HAP-1 (cell line): ENCODE measurements at regions not wholly inside any gene's neighbourhood (a gene's known extent, or its start where the extent isn't known, plus 50 kb on each side); places are given as distances from the start of the nearest gene placed in this dataset.
"Not testable (repeated sequence)": the region's sequence is repeated elsewhere in the genome, so short reads cannot be mapped to it uniquely, and the experiment has no call there.

Experiments used
- DNase-seq, 2 experiments: peaks; one replicate each; pipeline ENCODE4 v3.0.0-alpha.2; 2016 to 2020; ENCODE audit warnings: low spot score in 2 of 2
- H3K27me3 ChIP-seq: fragments of 250-450 bp; sonication (Bioruptor Pico); 2 replicates; pipeline ENCODE4 v1.5.1; 2020; ENCODE audit warnings: low read depth, mild to moderate bottlenecking, moderate library complexity
- H3K36me3 ChIP-seq: fragments of 250-450 bp; sonication (Bioruptor Pico); replicated peaks from 2 replicates; pipeline ENCODE4 v1.5.1; 2020; ENCODE audit warnings: mild to moderate bottlenecking
- H3K4me1 ChIP-seq: fragments of 250-450 bp; sonication (Bioruptor Pico); 2 replicates; pipeline ENCODE4 v1.5.1; 2020; ENCODE audit warnings: mild to moderate bottlenecking
- H3K4me3 ChIP-seq: fragments of 250-450 bp; sonication (Bioruptor Pico); 2 replicates; pipeline ENCODE4 v1.5.1; 2020; ENCODE audit warnings: mild to moderate bottlenecking, moderate library complexity
- H3K9me3 ChIP-seq: fragments of 250-450 bp; sonication (Bioruptor Pico); 2 replicates; pipeline ENCODE4 v1.5.1; 2020; ENCODE audit warnings: mild to moderate bottlenecking, moderate library complexity
- in situ Hi-C: fragments of 300-500 bp; cut with MboI; formaldehyde crosslinking; loops from 3 replicates; pipeline ENCODE4 v1.14.3; 2020; ENCODE audit warnings: low sequenced_read_pairs, inconsistent platforms, mixed read lengths

- Histone ChIP-seq H3K27me3 (no peaks in the 10 kb centered on the region), H3K9me3 (no peaks in the 10 kb centered on the region), H3K36me3 (no peaks in the 10 kb centered on the region), H3K4me3 (no peak overlapping the region), H3K4me1 (no peaks in the 10 kb centered on the region)
- in situ Hi-C loops: no loop called here
- DNase-seq: no peak
These were observed 565.0 kb downstream of the XPNPEP1 start for GRCh38 chr10:109358325-109358724.

- Histone ChIP-seq H3K27me3 (no peaks in the 10 kb centered on the region), H3K4me3 (no peak overlapping the region), H3K9me3 (no peaks in the 10 kb centered on the region), H3K4me1 (no peaks in the 10 kb centered on the region), H3K36me3 (no peaks in the 10 kb centered on the region)
- in situ Hi-C loops: no loop called here
- DNase-seq: no peak
These were observed 575.0 kb downstream of the XPNPEP1 start for GRCh38 chr10:109348324-109348723.

GRCh38 chr10:109343293-109343692 lies 580.0 kb downstream of the XPNPEP1 start:
- in situ Hi-C loops: no loop called here
- no peak for DNase-seq

GRCh38 chr10:109341986-109342385 lies 581.3 kb downstream of the XPNPEP1 start:
- Histone ChIP-seq H3K4me1 (no peaks in the 10 kb centered on the region), H3K4me3 (no peak overlapping the region), H3K9me3 (no peaks in the 10 kb centered on the region), H3K36me3 (no peaks in the 10 kb centered on the region), H3K27me3 (no peaks in the 10 kb centered on the region)
- in situ Hi-C loops: no loop called here
- no peak for DNase-seq

More at GRCh38 chr10:109343293-109343692, 580.0 kb downstream of the XPNPEP1 start:
- no peak overlapping the region for H3K4me3 ChIP-seq
- no peaks in the 10 kb centered on the region for H3K9me3 ChIP-seq
- no peaks in the 10 kb centered on the region for H3K36me3 ChIP-seq
- no peaks in the 10 kb centered on the region for H3K4me1 ChIP-seq
- no peaks in the 10 kb centered on the region for H3K27me3 ChIP-seq

GRCh38 chr10:109328001-109328400 lies 595.3 kb downstream of the XPNPEP1 start:
- no peaks in the 10 kb centered on the region for H3K9me3 ChIP-seq
- no peak overlapping the region for H3K4me3 ChIP-seq
- no peaks in the 10 kb centered on the region for H3K36me3 ChIP-seq
- no peaks in the 10 kb centered on the region for H3K27me3 ChIP-seq
- H3K4me1 ChIP-seq: no peaks in the 10 kb centered on the region
- no peak for DNase-seq
- in situ Hi-C loops: no loop called here

GRCh38 chr10:109327266-109327665 lies 596.0 kb downstream of the XPNPEP1 start:
- no peaks in the 10 kb centered on the region for H3K27me3 ChIP-seq
- H3K36me3 ChIP-seq: no peaks in the 10 kb centered on the region
- H3K9me3 ChIP-seq: no peaks in the 10 kb centered on the region
- DNase-seq: no peak
- no peaks in the 10 kb centered on the region for H3K4me1 ChIP-seq
- no peak overlapping the region for H3K4me3 ChIP-seq
- in situ Hi-C loops: no loop called here

GRCh38 chr10:109324721-109325120 lies 598.6 kb downstream of the XPNPEP1 start:
- no peak for DNase-seq
- in situ Hi-C loops: no loop called here
- no peak overlapping the region for H3K4me3 ChIP-seq
- no peaks in the 10 kb centered on the region for H3K27me3 ChIP-seq
- no peaks in the 10 kb centered on the region for H3K4me1 ChIP-seq
- H3K9me3 ChIP-seq: no peaks in the 10 kb centered on the region
- no peaks in the 10 kb centered on the region for H3K36me3 ChIP-seq

GRCh38 chr10:109317746-109318366 lies 605.5 kb downstream of the XPNPEP1 start:
- Histone ChIP-seq H3K36me3 (no peaks in the 10 kb centered on the region), H3K4me3 (no peak overlapping the region), H3K4me1 (no peaks in the 10 kb centered on the region), H3K9me3 (no peaks in the 10 kb centered on the region), H3K27me3 (no peaks in the 10 kb centered on the region)
- no peak for DNase-seq
- in situ Hi-C loops: no loop called here

- H3K36me3 ChIP-seq, in situ Hi-C loops, DNase-seq: not testable (repeated sequence)
These were observed 609.3 kb downstream of the XPNPEP1 start for GRCh38 chr10:109314016-109314415.

GRCh38 chr10:109312555-109312954 lies 610.8 kb downstream of the XPNPEP1 start:
- DNase-seq, in situ Hi-C loops, H3K4me1 ChIP-seq, H3K4me3 ChIP-seq, H3K27me3 ChIP-seq, H3K36me3 ChIP-seq, H3K9me3 ChIP-seq: not testable (repeated sequence)

More at GRCh38 chr10:109314016-109314415, 609.3 kb downstream of the XPNPEP1 start:
- not testable (repeated sequence) for H3K4me3 ChIP-seq, H3K27me3 ChIP-seq, H3K9me3 ChIP-seq, H3K4me1 ChIP-seq

- H3K4me1 ChIP-seq: no peaks in the 10 kb centered on the region
- in situ Hi-C loops: no loop called here
- H3K27me3 ChIP-seq: no peaks in the 10 kb centered on the region
These were observed 614.3 kb downstream of the XPNPEP1 start for GRCh38 chr10:109308971-109309370.

GRCh38 chr10:109307102-109307501 lies 616.2 kb downstream of the XPNPEP1 start:
- H3K4me1 ChIP-seq, DNase-seq, H3K9me3 ChIP-seq, H3K27me3 ChIP-seq, in situ Hi-C loops, H3K36me3 ChIP-seq, H3K4me3 ChIP-seq: not testable (repeated sequence)

More at GRCh38 chr10:109308971-109309370, 614.3 kb downstream of the XPNPEP1 start:
- H3K4me3 ChIP-seq: no peak overlapping the region
- no peaks in the 10 kb centered on the region for H3K9me3 ChIP-seq
- H3K36me3 ChIP-seq: no peaks in the 10 kb centered on the region
- no peak for DNase-seq

GRCh38 chr10:109306698-109307097 lies 616.6 kb downstream of the XPNPEP1 start:
- H3K27me3 ChIP-seq: no peaks in the 10 kb centered on the region
- no peaks in the 10 kb centered on the region for H3K36me3 ChIP-seq
- H3K4me3 ChIP-seq: no peak overlapping the region
- in situ Hi-C loops: no loop called here
- no peaks in the 10 kb centered on the region for H3K4me1 ChIP-seq
- no peaks in the 10 kb centered on the region for H3K9me3 ChIP-seq
- DNase-seq: no peak

- no peak overlapping the region for H3K4me3 ChIP-seq
- no peaks in the 10 kb centered on the region for H3K4me1 ChIP-seq
- no peaks in the 10 kb centered on the region for H3K9me3 ChIP-seq
- in situ Hi-C loops: no loop called here
- H3K27me3 ChIP-seq: no peaks in the 10 kb centered on the region
- no peaks in the 10 kb centered on the region for H3K36me3 ChIP-seq
- DNase-seq: no peak
These were observed 635.5 kb downstream of the XPNPEP1 start for GRCh38 chr10:109287858-109288257.

GRCh38 chr10:109282510-109282909 lies 640.8 kb downstream of the XPNPEP1 start:
- no peaks in the 10 kb centered on the region for H3K27me3 ChIP-seq
- no peak for DNase-seq
- in situ Hi-C loops: no loop called here
- no peaks in the 10 kb centered on the region for H3K9me3 ChIP-seq
- H3K36me3 ChIP-seq: no peaks in the 10 kb centered on the region
- no peak overlapping the region for H3K4me3 ChIP-seq
- no peaks in the 10 kb centered on the region for H3K4me1 ChIP-seq
